GM12872 (cell line): ENCODE measurements at regions not wholly inside any gene's neighbourhood (a gene's known extent, or its start where the extent isn't known, plus 50 kb on each side); places are given as distances from the start of the nearest gene placed in this dataset.

Experiments
- CTCF ChIP-seq: IDR thresholded peaks from 3 replicates; pipeline ENCODE4 v1.5.1; 2011; ENCODE audit warnings: low read depth, mild to moderate bottlenecking, low read length, moderate library complexity; ENCODE audit not compliant: insufficient read depth

GRCh38 chr5:114308508-114308907 is 53.4 kb upstream of the KCNN2 start:
- no peak for TF ChIP-seq CTCF

- no peak for TF ChIP-seq CTCF
Measured at GRCh38 chr5:114310666-114311065, 51.2 kb upstream of the KCNN2 start.

- no peak for TF ChIP-seq CTCF
Measured at GRCh38 chr5:114311281-114311680, 50.6 kb upstream of the KCNN2 start.

- TF ChIP-seq CTCF, result no peak
Measured at GRCh38 chr5:114311968-114312367, 49.9 kb upstream of the KCNN2 start.
